GM19324 (cell line): ENCODE measurements at regions not wholly inside any gene's neighbourhood (a gene's known extent, or its start where the extent isn't known, plus 50 kb on each side); places are given as distances from the start of the nearest gene placed in this dataset.
"Not testable (repeated sequence)": the region's sequence is repeated elsewhere in the genome, so short reads cannot be mapped to it uniquely, and the experiment has no call there.

Source experiments
- ATAC-seq: cut with Tn5 transposase; IDR thresholded peaks from one replicate; pipeline ENCODE4 v1.9.1; 2021; ENCODE audit warnings: mild to moderate bottlenecking, moderate library complexity; ENCODE audit not compliant: unreplicated experiment, low FRiP score

GRCh38 chr10:36464291-36464690 is 661.1 kb upstream of the ANKRD30A start:
- ATAC-seq: no peak

GRCh38 chr10:36463390-36463789 is 662.0 kb upstream of the ANKRD30A start:
- ATAC-seq: no peak

- ATAC-seq: no peak
Measured at GRCh38 chr10:36462194-36462593, 663.2 kb upstream of the ANKRD30A start.

DNA sequence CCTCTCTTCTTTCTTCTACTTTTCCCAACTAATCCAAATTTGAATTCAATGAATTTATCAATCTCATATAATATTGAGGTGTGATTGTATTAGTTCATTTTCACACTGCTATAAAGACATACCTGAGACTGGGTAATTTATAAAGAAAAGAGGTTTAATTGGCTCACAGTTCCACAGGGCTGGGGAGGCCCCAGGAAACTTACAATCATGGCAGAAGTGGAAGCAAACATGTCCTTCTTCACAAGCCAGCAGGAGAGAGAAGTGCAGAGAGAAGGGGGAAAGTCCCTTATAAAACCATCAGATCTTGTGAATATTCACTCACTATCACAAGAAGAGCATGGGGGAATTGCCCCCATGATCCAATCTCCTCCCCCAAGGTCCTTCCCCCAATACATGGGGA is 667.0 kb upstream of the ANKRD30A start:
- not testable (repeated sequence) for ATAC-seq

DNA sequence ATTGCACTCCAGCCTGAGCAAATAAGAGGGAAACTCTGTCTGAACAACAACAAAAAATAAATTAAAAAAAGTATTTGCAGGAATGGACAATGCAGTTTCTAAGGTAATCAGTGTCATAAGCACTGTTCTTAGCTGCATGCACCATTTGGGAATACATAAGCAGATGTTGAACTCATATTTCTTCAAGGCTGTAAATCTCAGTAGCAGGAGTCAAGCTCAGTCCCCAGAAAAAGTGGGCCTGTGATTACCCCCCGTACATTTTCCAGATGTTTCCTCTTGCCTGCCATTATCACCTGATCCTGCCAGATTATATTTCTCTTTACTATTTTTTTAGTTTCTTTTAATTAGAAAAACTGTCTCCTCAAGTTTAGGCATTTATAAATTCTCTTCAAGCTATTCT is 667.6 kb upstream of the ANKRD30A start:
- ATAC-seq: no peak

- no peak for ATAC-seq
Measured at GRCh38 chr10:36455526-36456133, 669.8 kb upstream of the ANKRD30A start.

GRCh38 chr10:36452851-36453250 is 672.5 kb upstream of the ANKRD30A start:
- ATAC-seq: no peak

- no peak for ATAC-seq
Measured at GRCh38 chr10:36451391-36451970, 673.9 kb upstream of the ANKRD30A start.

GRCh38 chr10:36450380-36450779 is 675.0 kb upstream of the ANKRD30A start:
- no peak for ATAC-seq

GRCh38 chr10:36448760-36449691 is 676.4 kb upstream of the ANKRD30A start:
- no peak for ATAC-seq

GRCh38 chr10:36446881-36447280 is 678.5 kb upstream of the ANKRD30A start:
- ATAC-seq: no peak

GRCh38 chr10:36443233-36443632 is 682.2 kb upstream of the ANKRD30A start:
- no peak for ATAC-seq

DNA sequence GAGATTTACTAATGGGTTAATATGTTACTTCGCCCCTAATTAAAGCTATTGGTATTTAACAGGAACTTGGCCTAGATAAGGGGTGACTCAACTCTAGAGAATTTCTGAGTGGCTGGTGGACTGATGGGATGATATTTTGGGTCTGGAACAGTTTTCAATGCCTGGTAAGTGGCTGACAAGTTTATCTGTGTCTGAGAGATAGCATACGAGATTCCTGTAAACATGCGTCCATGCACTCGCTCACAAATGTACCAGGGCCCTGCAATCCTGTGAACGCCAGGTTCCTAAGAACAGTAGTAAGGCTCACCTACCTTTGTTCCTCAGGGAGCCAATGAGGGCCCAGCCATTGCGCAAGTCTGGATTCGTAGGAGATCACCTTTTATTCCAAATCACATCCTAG is 683.8 kb upstream of the ANKRD30A start:
- no peak for ATAC-seq

DNA sequence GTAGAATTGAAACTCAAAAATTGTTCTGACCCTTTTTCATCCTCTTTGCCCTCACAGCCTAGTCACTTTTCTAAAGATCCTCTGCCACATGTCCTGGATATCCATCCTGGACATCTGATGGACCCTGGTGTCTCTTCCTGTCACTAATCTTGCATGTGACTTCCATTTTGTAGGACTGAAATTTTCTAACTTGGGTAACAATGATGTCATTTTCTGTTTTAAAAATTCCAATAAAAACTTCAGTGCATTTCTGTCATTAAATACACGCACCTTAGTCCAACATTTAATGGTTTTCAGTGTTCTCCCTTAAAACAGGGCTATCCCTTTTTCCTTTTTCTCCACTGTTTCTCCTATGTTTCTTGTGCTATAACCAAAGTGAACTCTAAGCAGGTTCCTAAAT is 684.9 kb upstream of the ANKRD30A start:
- ATAC-seq: no peak

DNA sequence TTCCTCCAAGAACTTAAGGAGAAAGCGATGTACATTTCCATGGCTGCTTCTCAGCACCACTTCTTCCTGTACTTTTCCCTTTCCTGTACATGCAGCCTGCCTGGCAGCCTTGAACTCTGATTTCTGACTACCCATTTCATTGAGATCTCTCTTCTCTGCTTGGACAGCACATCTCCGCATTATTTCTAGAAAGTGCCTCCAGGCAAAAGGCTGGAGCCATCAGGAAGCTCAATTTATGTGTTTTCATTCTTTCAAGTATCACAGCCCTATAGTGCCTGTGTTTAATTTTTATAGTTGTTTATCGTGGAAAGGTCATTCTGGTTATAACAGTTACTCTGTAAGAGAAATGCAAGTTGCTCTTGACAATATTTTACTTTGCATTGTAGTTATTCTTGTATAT is 688.0 kb upstream of the ANKRD30A start:
- ATAC-seq: no peak

DNA sequence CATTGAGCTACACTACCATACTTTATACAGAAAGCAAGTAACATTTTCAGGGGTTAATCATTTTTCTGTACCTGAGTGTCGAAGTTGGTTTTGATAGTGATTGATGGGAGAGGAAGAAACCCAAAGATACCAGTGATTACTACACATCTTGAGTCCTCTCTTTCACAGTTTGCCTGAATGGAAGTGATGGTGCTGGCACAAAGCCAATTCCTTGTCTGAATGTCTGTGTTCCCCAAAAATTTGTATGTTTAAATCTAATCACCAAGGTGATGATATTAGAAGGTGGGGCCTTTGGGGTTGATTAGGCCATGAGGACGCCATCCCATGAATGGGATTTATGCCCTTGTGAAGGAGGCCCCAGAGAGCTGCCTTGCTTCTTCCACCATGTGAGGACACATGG is 696.9 kb upstream of the ANKRD30A start:
- no peak for ATAC-seq

GRCh38 chr10:36425131-36425797 is 700.1 kb upstream of the ANKRD30A start:
- no peak for ATAC-seq

DNA sequence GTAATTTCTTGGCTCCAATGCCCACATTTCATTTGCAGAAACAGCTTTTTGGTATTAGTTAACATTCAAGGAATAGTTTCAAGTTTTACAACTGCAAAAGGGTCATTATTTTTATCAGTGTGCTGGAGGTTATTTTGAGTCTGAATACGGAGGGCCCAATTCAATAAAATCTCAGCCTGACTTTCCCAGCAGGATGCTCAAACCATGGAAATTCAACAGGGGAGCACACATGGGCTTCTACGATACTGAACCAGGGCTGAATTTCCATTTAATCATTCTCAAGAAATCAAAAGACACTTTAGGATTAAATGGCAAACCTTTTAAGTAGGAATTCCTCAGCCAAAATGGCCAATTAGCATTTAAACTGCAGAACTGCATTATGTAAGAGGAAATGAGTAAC is 700.9 kb upstream of the ANKRD30A start:
- no peak for ATAC-seq

DNA sequence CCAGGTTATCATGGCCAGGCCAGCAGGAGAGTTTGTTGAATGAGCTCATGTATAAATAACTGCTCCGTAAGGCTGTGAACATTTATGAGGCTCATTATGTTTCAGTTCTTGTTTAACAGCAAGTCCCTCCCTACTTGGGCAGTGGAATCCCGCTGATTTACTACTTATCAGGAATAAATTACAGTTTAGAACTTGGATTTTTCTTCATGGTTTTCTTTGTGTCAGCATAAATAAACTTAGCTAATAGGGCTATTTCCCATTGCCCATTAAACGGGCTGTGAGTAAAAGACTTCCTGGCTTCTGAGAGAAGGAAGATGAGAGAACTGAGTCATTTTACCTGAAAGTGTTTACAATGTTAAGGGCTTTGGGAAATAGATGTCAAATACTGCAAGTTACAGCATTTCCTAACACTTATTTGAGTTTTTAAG is 701.6 kb upstream of the ANKRD30A start:
- ATAC-seq: no peak

GRCh38 chr10:36421992-36422391 is 703.4 kb upstream of the ANKRD30A start:
- no peak for ATAC-seq

- no peak for ATAC-seq
Measured at GRCh38 chr10:36416513-36416912, 708.9 kb upstream of the ANKRD30A start.
